Gastroesophageal sphincter (tissue), 4 donors: ENCODE measurements at regions not wholly inside any gene's neighbourhood (a gene's known extent, or its start where the extent isn't known, plus 50 kb on each side); places are given as distances from the start of the nearest gene placed in this dataset.

ENCODE experiments used
- ATAC-seq: fragments of 150-250 bp; one replicate; pipeline ENCODE4 v1.9.1; 2016; ENCODE audit warnings: mild to moderate bottlenecking, moderate library complexity
- H3K27ac ChIP-seq, 4 donors: fragments of 200-600 bp; sonication (generic) in 3 of 4; 1 replicate in 3 of 4; 2 replicates in 1 of 4; pipeline ENCODE4 v1.5.1; 2016 to 2019
- H3K27me3 ChIP-seq: fragments of 200-600 bp; sonication (generic); one replicate; pipeline ENCODE4 v1.5.1; 2019
- H3K36me3 ChIP-seq, 2 donors: fragments of 200-600 bp; sonication (generic); one replicate each; pipeline ENCODE4 v1.5.1; 2019; ENCODE audit warnings: control low read depth in 1 of 2
- H3K4me1 ChIP-seq, 3 donors: fragments of 200-600 bp; sonication (generic); 1 replicate in 2 of 3; 2 replicates in 1 of 3; pipeline ENCODE4 v1.5.1; 2016 to 2019; ENCODE audit warnings: control low read depth in 2 of 3
- H3K4me3 ChIP-seq, 2 donors: fragments of 200-600 bp; sonication (generic); one replicate each; pipeline ENCODE4 v1.5.1; 2019; ENCODE audit warnings: mild to moderate bottlenecking in 1 of 2, moderate library complexity in 1 of 2
- H3K9me3 ChIP-seq, 3 donors: fragments of 200-600 bp; sonication (generic); one replicate each; pipeline ENCODE4 v1.5.1; 2017 to 2019; ENCODE audit warnings: control low read depth in 2 of 3
- CTCF ChIP-seq, 4 experiments: fragments of 200-600 bp in 2 of 4; fragments of 450-650 bp in 2 of 4; sonication (generic) in 1 of 4; IDR thresholded peaks; one replicate each; pipeline ENCODE4 v1.5.1; 2017 to 2019; ENCODE audit warnings: antibody characterized with exemption in 4 of 4, mild to moderate bottlenecking in 2 of 4, moderate library complexity in 2 of 4
- EP300 ChIP-seq: sonication (generic); formaldehyde crosslinking; IDR thresholded peaks from one replicate; pipeline ENCODE4 v1.6.1; 2017; ENCODE audit warnings: antibody characterized with exemption, mild to moderate bottlenecking
- POLR2A ChIP-seq, 2 donors: fragments of 450-650 bp; IDR thresholded peaks; one replicate each; pipeline ENCODE4 v1.6.1; 2017; ENCODE audit warnings: antibody characterized with exemption in 2 of 2, mild to moderate bottlenecking in 2 of 2, moderate library complexity in 1 of 2
- POLR2AphosphoS5 ChIP-seq: sonication (generic); formaldehyde crosslinking; IDR thresholded peaks from one replicate; pipeline ENCODE4 v1.6.1; 2017; ENCODE audit warnings: antibody characterized with exemption
- WGBS, 2 donors: methylation state at CpG; one replicate each; pipeline ENCODE4 v1.1.5; 2018; ENCODE audit warnings: low coverage in 1 of 2; 5-methylcytosine and 5-hydroxymethylcytosine counted together

- ATAC-seq, result no peak
- TF ChIP-seq EP300 (no peak), POLR2A (IDR thresholded peaks at IDR 0.05) (no peak), CTCF (IDR thresholded peaks at IDR 0.05) (no peak), POLR2AphosphoS5 (no peak)
- H3K27ac ChIP-seq, result no peak overlapping the region
- 83% methylated on average over 4 of the region's 8 CpGs; no CpG with 5 or more reads in 1 of the 2 donors for WGBS, 2 donors
- no peaks in the 10 kb centered on the region for H3K4me1 ChIP-seq
- no peaks in the 10 kb centered on the region for H3K27me3 ChIP-seq
- no peaks in the 10 kb centered on the region for H3K9me3 ChIP-seq
- no peaks in the 10 kb centered on the region for H3K36me3 ChIP-seq
- H3K4me3 ChIP-seq, result no peak overlapping the region
Measured at GRCh38 chr15:70246623-70247220, 149.0 kb upstream of the TLE3 start.

GRCh38 chr15:70245932-70246622 is 148.4 kb upstream of the TLE3 start:
- no peaks in the 10 kb centered on the region for H3K4me1 ChIP-seq
- WGBS, 2 donors, result 81% methylated on average over 3 of the region's 12 CpGs; no CpG with 5 or more reads in 1 of the 2 donors

GRCh38 chr15:70244978-70245542 is 147.3 kb upstream of the TLE3 start:
- 87 to 98% methylated on average over 8 to 9 of the region's 9 CpGs for WGBS, 2 donors

More at GRCh38 chr15:70245932-70246622, 148.4 kb upstream of the TLE3 start:
- Histone ChIP-seq H3K27me3 (no peaks in the 10 kb centered on the region), H3K27ac (no peak overlapping the region), H3K9me3 (no peaks in the 10 kb centered on the region), H3K4me3 (no peak overlapping the region), H3K36me3 (no peaks in the 10 kb centered on the region)
- TF ChIP-seq CTCF (IDR thresholded peaks at IDR 0.05), result no peak
- TF ChIP-seq EP300, result no peak
- no peak for TF ChIP-seq POLR2AphosphoS5
- TF ChIP-seq POLR2A (IDR thresholded peaks at IDR 0.05), result no peak
- ATAC-seq, result no peak

GRCh38 chr15:70243686-70244540 is 146.2 kb upstream of the TLE3 start:
- no peaks in the 10 kb centered on the region for H3K9me3 ChIP-seq
- no peak for TF ChIP-seq POLR2AphosphoS5
- ATAC-seq, result no peak
- no peaks in the 10 kb centered on the region for H3K27me3 ChIP-seq
- H3K36me3 ChIP-seq, result no peaks in the 10 kb centered on the region
- WGBS, 2 donors, result 83 to 100% methylated on average over 1 to 2 of the region's 7 CpGs
- H3K4me1 ChIP-seq, result no peaks in the 10 kb centered on the region
- H3K27ac ChIP-seq, result no peak overlapping the region
- H3K4me3 ChIP-seq, result no peak overlapping the region

More at GRCh38 chr15:70244978-70245542, 147.3 kb upstream of the TLE3 start:
- TF ChIP-seq POLR2A (IDR thresholded peaks at IDR 0.05), result no peak
- no peak for TF ChIP-seq CTCF (IDR thresholded peaks at IDR 0.05)
- TF ChIP-seq EP300, result no peak
- no peak for TF ChIP-seq POLR2AphosphoS5
- Histone ChIP-seq H3K4me3 (no peak overlapping the region), H3K27me3 (no peaks in the 10 kb centered on the region), H3K36me3 (no peaks in the 10 kb centered on the region), H3K27ac (no peak overlapping the region), H3K9me3 (no peaks in the 10 kb centered on the region), H3K4me1 (no peaks in the 10 kb centered on the region)
- ATAC-seq, result no peak

- TF ChIP-seq EP300, result no peak
- no peak for TF ChIP-seq POLR2AphosphoS5
- TF ChIP-seq POLR2A (IDR thresholded peaks at IDR 0.05), result no peak
- TF ChIP-seq CTCF (IDR thresholded peaks at IDR 0.05), result no peak
- WGBS, 2 donors, result 90 to 100% methylated on average over 1 to 2 of the region's 10 CpGs
- no peaks in the 10 kb centered on the region for H3K36me3 ChIP-seq
- H3K4me3 ChIP-seq, result no peak overlapping the region
- H3K4me1 ChIP-seq, result no peaks in the 10 kb centered on the region
- no peak overlapping the region for H3K27ac ChIP-seq
- no peak for ATAC-seq
- H3K9me3 ChIP-seq, result no peaks in the 10 kb centered on the region
- no peaks in the 10 kb centered on the region for H3K27me3 ChIP-seq
Measured at GRCh38 chr15:70242951-70243685, 145.4 kb upstream of the TLE3 start.
